Midbrain (tissue), 1 donor: ENCODE measurements at regions not wholly inside any gene's neighbourhood (a gene's known extent, or its start where the extent isn't known, plus 50 kb on each side); places are given as distances from the start of the nearest gene placed in this dataset.

Experiments
- DNase-seq: peaks from one replicate; lab custom pipeline; 2025; lab: John Stamatoyannopoulos, UW

DNA sequence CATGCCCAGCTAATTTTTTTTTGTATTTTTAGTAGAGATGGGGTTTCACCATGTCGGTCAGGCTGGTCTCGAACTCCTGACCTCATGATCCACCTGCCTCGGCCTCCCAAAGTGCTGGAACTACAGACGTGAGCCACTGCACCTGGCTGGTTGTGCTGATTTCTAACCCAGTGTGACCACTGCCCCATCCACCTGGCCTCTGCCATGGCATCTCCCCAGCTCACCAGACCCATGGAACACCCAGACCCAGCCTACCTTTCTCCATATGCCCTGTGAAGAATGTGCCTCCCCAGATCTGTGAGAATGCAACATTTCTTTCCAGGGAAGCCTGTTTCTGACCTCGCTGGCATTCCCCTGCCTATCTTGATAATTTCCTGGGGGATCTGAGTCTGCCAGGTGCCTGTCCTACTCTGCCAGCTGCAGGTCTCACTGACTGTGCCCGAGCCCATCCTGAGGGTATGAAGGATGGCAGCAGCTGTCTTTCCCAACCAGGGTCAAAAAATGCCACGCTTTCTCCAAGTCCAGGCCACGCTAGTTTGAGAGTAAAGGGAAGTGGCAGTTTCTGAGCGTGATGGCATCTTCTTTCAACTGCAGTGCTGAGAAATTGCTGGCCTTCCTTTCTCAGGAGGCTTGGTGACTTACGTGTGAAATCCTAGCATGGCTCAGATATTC is 324.4 kb upstream of the ZNF32 start:
- DNase-seq, result no peak

DNA sequence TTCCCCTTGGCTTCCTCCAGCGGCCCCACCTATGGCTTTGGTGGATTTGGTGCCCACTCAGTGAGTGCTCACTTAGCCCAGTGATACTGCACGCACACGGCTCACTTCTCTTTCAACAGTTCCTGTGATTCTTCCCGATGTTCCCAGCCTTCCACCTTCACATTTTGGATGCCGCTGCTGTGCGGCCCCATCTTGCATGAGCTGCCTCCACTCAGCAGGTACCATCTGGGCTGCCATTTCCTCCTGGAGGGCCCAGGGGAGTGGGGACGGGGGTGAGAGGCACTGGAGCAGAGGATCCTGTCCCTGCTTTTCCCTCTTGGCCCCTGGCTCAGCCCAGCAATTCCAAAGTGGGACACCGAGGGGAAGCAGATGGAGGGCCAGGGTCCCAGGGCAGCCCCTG is 323.3 kb upstream of the ZNF32 start:
- DNase-seq, result no peak

DNA sequence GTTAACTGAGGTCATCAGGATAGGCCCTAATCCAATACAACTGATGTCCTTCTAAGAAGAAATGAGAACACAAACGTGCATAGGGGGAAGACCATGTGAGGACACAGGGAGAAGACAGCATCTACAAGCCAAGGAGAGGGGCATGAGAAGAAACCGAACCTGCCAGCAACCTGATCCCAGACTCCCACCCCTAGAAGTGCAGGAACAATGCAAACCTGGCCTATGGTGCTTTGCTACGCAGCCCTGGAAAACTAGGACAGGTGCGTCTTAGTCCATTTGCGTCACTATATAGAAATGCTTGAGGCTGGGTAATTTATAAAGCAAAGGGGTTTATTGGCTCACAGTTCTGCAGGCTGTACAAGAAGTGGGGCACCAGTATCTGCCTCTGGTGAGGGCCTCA is 322.6 kb upstream of the ZNF32 start:
- DNase-seq, result no peak

DNA sequence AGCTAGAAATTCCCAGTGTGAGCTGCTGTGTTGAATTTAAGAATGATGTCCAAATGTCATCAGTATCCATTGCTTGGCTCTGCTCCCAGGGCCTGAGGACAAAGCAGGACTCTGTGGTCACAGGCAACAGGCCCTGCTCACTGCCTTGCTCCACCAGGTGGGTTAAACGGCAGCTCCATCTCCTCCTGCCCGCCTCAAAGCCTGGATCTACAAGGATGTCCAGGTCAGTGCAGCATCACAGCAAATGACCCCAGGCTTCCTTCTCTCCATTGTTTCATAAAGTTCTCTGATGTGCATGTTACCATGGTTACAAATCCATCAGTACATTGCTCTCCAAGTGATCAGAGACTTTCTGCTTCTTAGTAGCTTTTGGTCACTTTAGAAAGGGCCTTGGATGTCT is 322.0 kb upstream of the ZNF32 start:
- no peak for DNase-seq

GRCh38 chr10:43970018-43970698 is 321.5 kb upstream of the ZNF32 start:
- DNase-seq, result no peak

DNA sequence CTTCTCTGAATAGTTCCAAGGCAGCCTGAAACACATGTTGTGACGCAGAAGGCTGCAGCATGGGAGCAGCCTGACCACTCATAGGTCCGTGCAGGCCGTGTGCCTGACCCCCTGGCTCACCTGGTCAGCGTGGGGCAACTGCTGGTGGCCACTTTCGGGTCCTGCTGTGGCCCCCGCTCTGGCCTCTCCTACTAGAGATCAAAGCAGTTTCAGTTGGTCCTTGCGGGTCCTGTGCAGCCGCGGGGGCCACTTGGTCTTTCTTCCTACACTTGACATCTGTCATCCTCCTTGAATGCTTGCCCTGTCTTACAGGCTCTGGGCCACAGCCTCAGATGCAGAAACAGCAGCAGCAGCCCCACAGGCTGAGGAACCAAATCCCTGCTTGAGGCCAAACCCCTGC is 320.8 kb upstream of the ZNF32 start:
- DNase-seq, result no peak

DNA sequence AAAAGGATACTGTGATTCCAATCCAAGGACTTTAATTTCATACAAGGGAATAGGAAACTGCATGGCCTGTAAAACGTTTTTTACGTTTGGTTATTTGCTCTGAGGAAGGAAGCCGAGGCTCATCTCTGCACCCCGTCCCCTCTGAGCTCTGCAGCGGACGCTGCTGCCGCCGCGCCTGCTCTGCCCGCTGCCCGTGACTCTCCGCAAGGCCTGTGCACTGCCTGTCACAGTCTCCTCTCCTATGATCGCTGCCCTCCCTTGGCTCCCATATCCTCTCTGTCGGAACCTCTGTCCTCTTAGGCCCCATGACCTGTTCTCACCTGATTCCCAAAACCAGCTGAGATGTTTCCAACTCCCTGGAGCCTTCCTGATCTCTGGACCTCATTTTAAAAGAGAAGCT is 320.3 kb upstream of the ZNF32 start:
- no peak for DNase-seq

DNA sequence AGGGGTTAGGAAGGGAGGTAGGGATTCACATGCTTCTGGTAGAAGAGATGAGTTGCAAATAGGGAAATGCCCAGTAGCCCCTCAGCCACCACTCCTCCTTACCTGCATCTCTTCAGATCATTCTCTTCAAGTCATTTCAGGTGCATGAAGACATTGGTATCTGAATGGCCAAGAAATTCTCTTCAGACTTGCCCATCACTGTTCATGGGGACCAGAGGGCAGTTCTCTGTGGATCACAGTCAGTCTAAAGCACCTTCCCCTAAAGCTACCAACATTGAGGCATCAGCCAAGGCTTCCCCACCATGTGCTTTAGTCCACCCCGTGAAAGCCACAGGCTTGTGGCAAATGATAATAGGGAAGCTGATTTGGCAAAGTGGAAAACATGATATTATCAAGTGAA is 319.4 kb upstream of the ZNF32 start:
- no peak for DNase-seq

- no peak for DNase-seq
Measured at GRCh38 chr10:43966571-43966965, 317.9 kb upstream of the ZNF32 start.

DNA sequence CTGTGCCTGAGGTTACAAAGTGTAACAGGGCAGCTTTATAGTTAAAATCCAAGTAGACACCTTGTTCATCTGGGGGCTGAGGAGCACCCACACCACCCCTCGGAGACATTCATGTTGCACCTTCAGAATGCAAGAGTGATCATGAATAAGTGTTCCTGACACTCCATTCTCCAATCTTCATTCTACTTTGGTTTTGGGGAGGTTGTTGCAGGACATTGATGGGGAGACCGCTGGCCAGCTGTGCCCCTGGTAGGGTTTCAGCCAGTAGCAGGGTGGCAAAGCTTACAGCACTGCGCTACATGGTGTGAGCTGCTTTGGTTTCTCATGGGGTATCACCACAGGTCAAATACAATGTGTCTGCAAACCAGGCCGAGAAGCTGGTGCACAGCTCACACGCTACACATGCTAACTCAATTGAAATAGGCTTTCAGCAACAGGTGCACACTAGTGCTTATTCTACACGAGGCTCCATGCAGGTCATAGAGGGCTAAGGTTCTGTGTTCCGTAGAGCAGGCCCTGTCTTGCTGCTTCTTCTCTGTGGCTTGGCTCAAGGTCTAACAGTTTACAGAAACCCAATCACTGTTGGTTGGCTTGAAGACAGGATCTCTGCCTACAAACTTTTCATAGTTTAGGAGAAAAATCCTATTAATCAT is 317.4 kb upstream of the ZNF32 start:
- DNase-seq, result no peak

- DNase-seq, result no peak
Measured at GRCh38 chr10:43965033-43965917, 316.6 kb upstream of the ZNF32 start.

- no peak for DNase-seq
Measured at GRCh38 chr10:43964486-43964885, 315.8 kb upstream of the ZNF32 start.

- no peak for DNase-seq
Measured at GRCh38 chr10:43963793-43964425, 315.2 kb upstream of the ZNF32 start.

- no peak for DNase-seq
Measured at GRCh38 chr10:43963379-43963778, 314.7 kb upstream of the ZNF32 start.

- DNase-seq, result no peak
Measured at GRCh38 chr10:43962346-43963191, 313.9 kb upstream of the ZNF32 start.

DNA sequence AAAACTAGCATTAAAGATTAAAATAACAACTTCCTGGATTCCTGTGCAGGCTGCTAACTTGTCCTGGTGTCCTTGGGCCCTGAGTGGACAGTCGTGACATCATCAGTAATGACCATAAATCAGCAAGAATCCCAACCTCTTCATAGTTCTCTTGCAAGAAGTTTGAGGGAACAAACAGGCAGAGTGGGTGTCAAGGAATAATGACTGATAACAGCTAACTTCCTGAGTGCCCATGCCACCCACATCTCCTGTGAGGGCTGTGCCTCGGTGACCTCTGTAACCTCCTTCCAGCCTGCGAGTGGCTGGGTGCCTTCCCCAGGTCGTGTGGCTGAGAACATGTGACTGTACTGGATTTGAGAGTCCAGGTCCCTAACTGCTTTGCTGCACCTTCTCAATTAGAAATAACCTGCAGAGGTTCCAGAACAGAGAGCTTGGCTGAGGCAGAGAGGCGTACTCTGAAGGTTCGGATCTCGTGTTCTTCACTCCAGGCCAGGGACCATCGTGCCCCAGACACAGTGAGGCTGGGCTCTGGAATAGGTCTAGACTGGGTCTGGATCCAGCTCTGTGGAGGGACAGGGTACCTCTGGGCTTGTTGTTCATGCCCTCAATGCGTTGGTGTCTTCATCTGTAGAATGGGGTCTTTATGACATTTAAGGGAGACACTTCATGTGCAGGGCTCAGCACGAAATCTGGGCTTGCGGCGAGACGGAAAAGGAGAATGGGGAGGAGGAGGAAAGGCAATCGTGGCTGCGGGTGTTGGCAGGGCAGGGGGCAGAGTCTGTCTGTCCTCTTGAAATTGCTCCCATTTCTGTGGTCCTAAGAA is 313.1 kb upstream of the ZNF32 start:
- DNase-seq, result no peak

DNA sequence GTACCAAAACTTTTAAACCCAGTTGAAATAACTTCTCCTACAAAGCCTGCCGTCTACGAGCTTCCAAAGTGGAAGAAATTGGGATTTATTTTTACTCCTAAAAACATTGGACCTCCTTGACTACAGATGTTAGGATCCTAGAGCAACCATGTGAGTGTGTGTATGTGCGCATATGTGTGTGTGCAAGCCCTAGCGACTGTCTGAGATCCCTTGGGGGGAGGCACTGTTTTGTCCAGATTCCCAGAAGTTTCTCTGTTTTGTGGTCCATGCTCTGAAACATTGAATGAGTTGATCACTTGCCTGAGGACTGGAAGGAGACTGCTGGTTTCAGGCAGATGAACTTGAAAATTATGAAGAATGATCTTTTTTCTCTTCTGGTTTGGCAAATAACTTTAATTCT is 312.3 kb upstream of the ZNF32 start:
- DNase-seq, result no peak

DNA sequence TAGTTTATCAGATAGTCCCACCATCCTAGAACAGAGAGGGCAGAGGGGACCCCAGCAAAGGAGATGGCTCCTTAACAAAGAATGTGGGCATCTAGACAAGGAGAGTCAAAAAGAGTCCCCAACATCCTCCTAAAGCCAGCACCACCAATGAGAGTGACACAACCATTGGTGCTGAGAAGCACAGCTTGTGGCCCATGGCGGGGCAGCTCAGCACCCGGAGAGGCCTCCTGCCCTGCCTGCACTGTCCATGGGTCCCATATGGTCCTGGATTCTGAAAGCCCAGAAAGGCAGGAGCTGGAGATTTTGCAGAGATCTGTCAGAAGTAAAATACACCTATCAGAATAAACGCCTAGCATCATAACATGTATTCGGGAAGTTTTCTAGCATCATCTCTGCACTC is 311.8 kb upstream of the ZNF32 start:
- no peak for DNase-seq

- no peak for DNase-seq
Measured at GRCh38 chr10:43960135-43960415, 311.4 kb upstream of the ZNF32 start.

DNA sequence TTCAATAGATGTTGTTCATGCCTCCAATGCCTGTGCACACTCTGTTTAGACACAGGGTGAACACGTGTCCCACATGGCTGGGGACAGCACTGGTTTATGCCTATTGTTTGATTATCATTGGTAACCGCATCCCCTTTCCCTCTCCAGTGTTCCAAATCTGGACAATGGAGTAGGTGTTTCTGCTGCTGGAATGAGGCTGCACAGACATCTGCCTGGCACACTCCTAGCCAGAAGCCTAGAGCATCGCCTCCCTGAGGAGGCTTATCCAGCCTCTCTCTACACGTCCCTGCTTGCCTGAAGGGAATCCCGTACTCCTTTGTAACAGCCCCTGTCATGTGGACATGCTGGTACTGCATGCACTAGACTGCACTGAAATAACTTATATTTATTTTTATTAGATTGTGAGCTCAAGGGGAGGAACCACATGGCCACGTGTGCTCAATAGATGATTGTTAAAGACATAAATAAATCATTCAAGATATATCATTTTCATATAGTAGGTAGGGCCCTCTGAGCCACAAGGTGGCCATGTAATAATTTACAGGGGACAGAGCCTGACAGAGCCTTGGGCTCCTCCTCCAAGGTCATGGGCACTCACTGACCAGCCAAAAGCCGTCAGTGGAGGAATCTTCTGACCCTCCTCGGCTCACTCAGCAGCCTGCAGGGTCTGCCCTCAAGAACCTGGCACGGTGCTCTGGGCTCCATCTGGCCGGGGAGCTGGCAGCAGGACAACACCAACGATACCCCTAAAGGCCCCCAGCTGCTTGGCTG is 310.9 kb upstream of the ZNF32 start:
- no peak for DNase-seq
